K562 (cell line): ENCODE measurements at regions not wholly inside any gene's neighbourhood (a gene's known extent, or its start where the extent isn't known, plus 50 kb on each side); places are given as distances from the start of the nearest gene placed in this dataset.

Source experiments
- ATAC-seq: fragments of 200-7000 bp; cut with Tn5 transposase; 3 replicates; pipeline ENCODE4 v1.9.1; 2020; ENCODE audit warnings: moderate library complexity
- BruUV-seq: library from RNA; stranded (reverse); fragments of 400-500 nt; replicated peaks from 2 replicates; lab custom pipeline; 2021; lab: Mats Ljungman, UMichigan
- CTCF ChIA-PET: fragments of 300-600 bp; formaldehyde crosslinking; extraction: SDS; loops from one replicate; lab custom pipeline; 2021; ENCODE audit warnings: low intra/inter-chr PET ratio; lab: Yijun Ruan, JAX
- POLR2A ChIA-PET: fragments of 300-600, 350-650 bp; sonication (Branson Sonifier 250); formaldehyde crosslinking; extraction: SDS; loops from one replicate; lab custom pipeline; 2021; ENCODE audit warnings: antibody characterized with exemption, inconsistent platforms; lab: Yijun Ruan, JAX
- DNase-seq, 4 experiments: peaks; one replicate each; pipeline versions ENCODE4 v3.0.0 to v3.0.0-alpha.2; 2011 to 2018; ENCODE audit warnings: low spot score in 3 of 4, mixed read lengths in 3 of 4; ENCODE audit errors: extremely low read depth in 1 of 4
- FAIRE-seq: peaks from 2 replicates; lab custom pipeline; 2011; peaks lifted over from hg19 to GRCh38; lab: Jason Lieb, UNC
- H2AFZ ChIP-seq: 2 replicates; pipeline ENCODE4 v1.6.0; 2011; ENCODE audit warnings: low read depth, low read length, control low read depth, inconsistent platforms
- H3K27ac ChIP-seq: fragments of 200-600 bp; 3 replicates; pipeline ENCODE4 v1.8.0; 2011; ENCODE audit warnings: low read depth, mild to moderate bottlenecking, control low read depth, inconsistent platforms, low read length, moderate library complexity, mixed read lengths; ENCODE audit errors: extremely low read depth
- H3K27me3 ChIP-seq, 2 experiments: fragments of 300-600 bp in 1 of 2; 2 replicates in 1 of 2; 3 replicates in 1 of 2; pipeline versions ENCODE4 v1.6.0 to v1.8.0; 2011; ENCODE audit warnings: inconsistent platforms in 2 of 2, low read length in 2 of 2, mild to moderate bottlenecking in 1 of 2, mixed read lengths in 1 of 2, moderate library complexity in 1 of 2; ENCODE audit not compliant: control insufficient read depth in 2 of 2, insufficient read depth in 2 of 2
- H3K36me3 ChIP-seq: fragments of 300-600 bp; 3 replicates; pipeline ENCODE4 v1.8.0; 2011; ENCODE audit warnings: mild to moderate bottlenecking, low read length, inconsistent platforms; ENCODE audit not compliant: control insufficient read depth, insufficient read depth
- H3K4me1 ChIP-seq, 2 experiments: fragments of 200-600 bp in 1 of 2; replicated peaks in 1 of 2; 2 replicates in 1 of 2; 3 replicates in 1 of 2; pipeline versions ENCODE4 v1.5.1 to v1.8.0; 2011; ENCODE audit warnings: inconsistent platforms in 2 of 2, low read length in 2 of 2, mild to moderate bottlenecking in 1 of 2, mixed read lengths in 1 of 2, moderate library complexity in 1 of 2; ENCODE audit not compliant: control insufficient read depth in 2 of 2, insufficient read depth in 2 of 2
- H3K4me2 ChIP-seq: 2 replicates; pipeline ENCODE4 v1.6.1; 2011; ENCODE audit warnings: low read length, control low read depth, inconsistent platforms, mixed read lengths; ENCODE audit not compliant: insufficient read depth
- H3K4me3 ChIP-seq: fragments of 200-600 bp; sonication (generic), shearing (Covaris generic); 2 replicates; pipeline ENCODE4 v1.5.1; 2016; ENCODE audit warnings: control low read depth, inconsistent platforms
- H3K79me2 ChIP-seq: fragments of 200-600 bp; 3 replicates; pipeline ENCODE4 v1.8.0; 2011; ENCODE audit warnings: low read length, inconsistent platforms; ENCODE audit not compliant: control insufficient read depth, insufficient read depth
- H3K9ac ChIP-seq, 2 experiments: 2 replicates each; pipeline versions ENCODE4 v1.6.0 to v1.6.1; 2011; ENCODE audit warnings: low read depth in 2 of 2, low read length in 2 of 2, control low read depth in 1 of 2, inconsistent platforms in 1 of 2, mild to moderate bottlenecking in 1 of 2, mixed read lengths in 1 of 2; ENCODE audit not compliant: insufficient read depth in 1 of 2
- H3K9me1 ChIP-seq: one replicate; pipeline ENCODE4 v1.6.0; 2011; ENCODE audit warnings: inconsistent platforms, mild to moderate bottlenecking, low read length, moderate library complexity; ENCODE audit not compliant: control insufficient read depth, insufficient read depth
- H3K9me3 ChIP-seq: replicated peaks from 2 replicates; pipeline ENCODE4 v1.5.1; 2011; ENCODE audit warnings: low read depth, low read length, inconsistent platforms; ENCODE audit not compliant: control insufficient read depth, insufficient read depth
- H4K20me1 ChIP-seq: replicated peaks from 2 replicates; pipeline ENCODE4 v1.6.1; 2011; ENCODE audit warnings: low read length, inconsistent platforms, mixed read lengths; ENCODE audit not compliant: control insufficient read depth, insufficient read depth
- COPS2 ChIP-seq: fragments of 450-650 bp; conservative IDR thresholded peaks from 2 replicates; pipeline ENCODE4 v1.6.1; 2016; ENCODE audit warnings: mild to moderate bottlenecking, moderate library complexity
- RFX5 ChIP-seq: IDR thresholded peaks from 2 replicates; pipeline ENCODE4 v1.6.1; 2011; ENCODE audit warnings: low read depth, mild to moderate bottlenecking, improper control_type of control experiment, low read length
- ZNF717 ChIP-seq: fragments of 250-450 bp; sonication (Bioruptor Pico); IDR thresholded peaks from 2 replicates; pipeline ENCODE4 v1.5.0; 2021
- WGBS: fragments of 100-300 bp; shearing (Covaris generic); methylation state at CpG from one replicate; pipeline ENCODE4 v1.1.6; 2016; ENCODE audit warnings: low coverage, mixed read lengths; ENCODE audit not compliant: insufficient coverage; ENCODE audit errors: missing lambda C conversion rate; 5-methylcytosine and 5-hydroxymethylcytosine counted together
- in situ Hi-C: fragments of 300-500 bp; cut with MboI; formaldehyde crosslinking; loops from 4 replicates; pipeline ENCODE4 v1.15.0; 2018; ENCODE audit warnings: inconsistent platforms, mixed read lengths
- intact Hi-C: fragments of 100-400 bp; cut with micrococcal nuclease; formaldehyde crosslinking; loops from 2 replicates; pipeline ENCODE4 v1.14.2; 2022
- TF ChIP-seq, protein P1 (sequence below): fragments of 450-650 bp; IDR thresholded peaks from 2 replicates; pipeline ENCODE4 v1.6.1; 2018; ENCODE audit not compliant: partially characterized antibody

DNA sequence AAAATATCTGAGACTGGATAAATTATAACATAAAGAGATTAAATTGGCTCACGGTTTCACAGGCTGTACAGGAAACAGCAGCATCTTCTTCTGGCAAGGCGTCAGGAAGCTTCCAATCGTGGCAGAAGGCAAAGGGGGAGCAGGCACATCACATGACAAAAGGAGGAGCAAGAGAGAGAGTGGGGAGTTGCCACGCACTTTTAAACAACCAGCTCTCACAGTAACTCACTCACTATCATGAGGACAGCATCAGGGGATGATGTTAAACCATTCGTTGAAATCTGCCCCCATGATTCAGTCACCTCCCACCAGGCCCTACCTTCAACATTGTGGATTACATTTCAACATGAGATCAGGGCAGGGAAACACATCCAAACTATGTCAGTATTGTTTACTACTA is 114.5 kb upstream of the SPATA16 start:
- no peak for DNase-seq
- H3K36me3 ChIP-seq, result no peaks in the 10 kb centered on the region
- BruUV-seq, result no TSS peak
- no peak overlapping the region for H3K9ac ChIP-seq
- H3K4me2 ChIP-seq, result no peak overlapping the region
- no peaks in the 10 kb centered on the region; the same call in 1 of the 2 replicates for H3K9me3 ChIP-seq
- TF ChIP-seq RFX5 (no peak), COPS2 (no peak), ZNF717 (no peak)
- TF ChIP-seq, protein P1, sequence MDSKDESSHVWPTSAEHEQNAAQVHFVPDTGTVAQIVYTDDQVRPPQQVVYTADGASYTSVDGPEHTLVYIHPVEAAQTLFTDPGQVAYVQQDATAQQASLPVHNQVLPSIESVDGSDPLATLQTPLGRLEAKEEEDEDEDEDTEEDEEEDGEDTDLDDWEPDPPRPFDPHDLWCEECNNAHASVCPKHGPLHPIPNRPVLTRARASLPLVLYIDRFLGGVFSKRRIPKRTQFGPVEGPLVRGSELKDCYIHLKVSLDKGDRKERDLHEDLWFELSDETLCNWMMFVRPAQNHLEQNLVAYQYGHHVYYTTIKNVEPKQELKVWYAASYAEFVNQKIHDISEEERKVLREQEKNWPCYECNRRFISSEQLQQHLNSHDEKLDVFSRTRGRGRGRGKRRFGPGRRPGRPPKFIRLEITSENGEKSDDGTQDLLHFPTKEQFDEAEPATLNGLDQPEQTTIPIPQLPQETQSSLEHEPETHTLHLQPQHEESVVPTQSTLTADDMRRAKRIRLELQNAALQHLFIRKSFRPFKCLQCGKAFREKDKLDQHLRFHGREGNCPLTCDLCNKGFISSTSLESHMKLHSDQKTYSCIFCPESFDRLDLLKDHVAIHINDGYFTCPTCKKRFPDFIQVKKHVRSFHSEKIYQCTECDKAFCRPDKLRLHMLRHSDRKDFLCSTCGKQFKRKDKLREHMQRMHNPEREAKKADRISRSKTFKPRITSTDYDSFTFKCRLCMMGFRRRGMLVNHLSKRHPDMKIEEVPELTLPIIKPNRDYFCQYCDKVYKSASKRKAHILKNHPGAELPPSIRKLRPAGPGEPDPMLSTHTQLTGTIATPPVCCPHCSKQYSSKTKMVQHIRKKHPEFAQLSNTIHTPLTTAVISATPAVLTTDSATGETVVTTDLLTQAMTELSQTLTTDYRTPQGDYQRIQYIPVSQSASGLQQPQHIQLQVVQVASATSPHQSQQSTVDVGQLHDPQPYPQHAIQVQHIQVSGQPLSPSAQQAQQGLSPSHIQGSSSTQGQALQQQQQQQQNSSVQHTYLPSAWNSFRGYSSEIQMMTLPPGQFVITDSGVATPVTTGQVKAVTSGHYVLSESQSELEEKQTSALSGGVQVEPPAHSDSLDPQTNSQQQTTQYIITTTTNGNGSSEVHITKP, result peak; percentile 31
- in situ Hi-C loops, result no loop called here
- POLR2A ChIA-PET, result no interaction called here
- H3K79me2 ChIP-seq, result no peaks in the 10 kb centered on the region
- no peak for ATAC-seq
- H3K4me3 ChIP-seq, result no peak overlapping the region
- no peak for FAIRE-seq
- H4K20me1 ChIP-seq, result no peaks in the 10 kb centered on the region
- intact Hi-C loops, result no loop called here
- no peaks in the 10 kb centered on the region for H3K9me1 ChIP-seq
- no peak overlapping the region for H2AFZ ChIP-seq
- no peak overlapping the region for H3K27ac ChIP-seq
- no peaks in the 10 kb centered on the region for H3K27me3 ChIP-seq
- CTCF ChIA-PET, result no interaction called here
- 0% methylated on average over 5 of the region's 5 CpGs for WGBS
- no peaks in the 10 kb centered on the region for H3K4me1 ChIP-seq
